Sigmoid colon (tissue), 4 donors: ENCODE measurements at regions not wholly inside any gene's neighbourhood (a gene's known extent, or its start where the extent isn't known, plus 50 kb on each side); places are given as distances from the start of the nearest gene placed in this dataset.

Experiments
- CTCF ChIP-seq, 4 experiments: fragments of 450-650 bp in 3 of 4; fragments of 200-600 bp in 1 of 4; IDR thresholded peaks; one replicate each; pipeline ENCODE4 v1.5.1; 2016 to 2019; ENCODE audit warnings: antibody characterized with exemption in 4 of 4, mild to moderate bottlenecking in 3 of 4, moderate library complexity in 2 of 4
- EP300 ChIP-seq, 4 donors: sonication (generic); formaldehyde crosslinking; IDR thresholded peaks; one replicate each; pipeline ENCODE4 v1.6.1; 2017; ENCODE audit warnings: antibody characterized with exemption in 4 of 4
- POLR2A ChIP-seq, 2 donors: fragments of 450-650 bp; IDR thresholded peaks; one replicate each; pipeline ENCODE4 v1.6.1; 2016; ENCODE audit warnings: antibody characterized with exemption in 2 of 2, mild to moderate bottlenecking in 2 of 2, moderate library complexity in 2 of 2
- POLR2AphosphoS5 ChIP-seq, 4 donors: sonication (generic); formaldehyde crosslinking; IDR thresholded peaks; one replicate each; pipeline ENCODE4 v1.6.1; 2017; ENCODE audit warnings: antibody characterized with exemption in 4 of 4

GRCh38 chr16:86990451-86990850 is 326.7 kb downstream of the C16orf95 start:
- TF ChIP-seq POLR2AphosphoS5 (IDR thresholded peaks at IDR 0.05) (no peak), CTCF (IDR thresholded peaks at IDR 0.05) (no peak), EP300 (IDR thresholded peaks at IDR 0.05) (no peak), POLR2A (IDR thresholded peaks at IDR 0.05) (no peak)
